Left ventricle myocardium inferior (tissue), 1 donor: ENCODE measurements at regions not wholly inside any gene's neighbourhood (a gene's known extent, or its start where the extent isn't known, plus 50 kb on each side); places are given as distances from the start of the nearest gene placed in this dataset.

Source experiments
- DNase-seq: peaks from one replicate; pipeline ENCODE4 v3.0.0-alpha.2; 2020
- H3K27ac ChIP-seq: fragments of 200-600 bp; replicated peaks from 2 replicates; pipeline ENCODE4 v1.8.0; 2021
- H3K27me3 ChIP-seq: fragments of 200-600 bp; 2 replicates; pipeline ENCODE4 v1.8.0; 2021; ENCODE audit warnings: low read depth
- H3K36me3 ChIP-seq: fragments of 200-600 bp; 2 replicates; pipeline ENCODE4 v1.8.0; 2021
- H3K4me1 ChIP-seq: fragments of 200-600 bp; 2 replicates; pipeline ENCODE4 v1.8.0; 2021
- H3K4me3 ChIP-seq: fragments of 200-600 bp; 2 replicates; pipeline ENCODE4 v1.8.0; 2021; ENCODE audit warnings: mild to moderate bottlenecking, moderate library complexity
- H3K9me3 ChIP-seq: fragments of 200-600 bp; replicated peaks from 2 replicates; pipeline ENCODE4 v1.8.0; 2021
- CTCF ChIP-seq: fragments of 200-600 bp; IDR thresholded peaks from 2 replicates; pipeline ENCODE4 v1.8.0; 2021; ENCODE audit warnings: antibody characterized with exemption, mild to moderate bottlenecking, borderline replicate concordance
- intact Hi-C: fragments of 100-400 bp; cut with micrococcal nuclease; formaldehyde crosslinking; loops from one replicate; pipeline ENCODE4 v1.11.0; 2022
- donor health status: DM: no; HTN: yes; CAD: no; lungs with severe emphysema.

DNA sequence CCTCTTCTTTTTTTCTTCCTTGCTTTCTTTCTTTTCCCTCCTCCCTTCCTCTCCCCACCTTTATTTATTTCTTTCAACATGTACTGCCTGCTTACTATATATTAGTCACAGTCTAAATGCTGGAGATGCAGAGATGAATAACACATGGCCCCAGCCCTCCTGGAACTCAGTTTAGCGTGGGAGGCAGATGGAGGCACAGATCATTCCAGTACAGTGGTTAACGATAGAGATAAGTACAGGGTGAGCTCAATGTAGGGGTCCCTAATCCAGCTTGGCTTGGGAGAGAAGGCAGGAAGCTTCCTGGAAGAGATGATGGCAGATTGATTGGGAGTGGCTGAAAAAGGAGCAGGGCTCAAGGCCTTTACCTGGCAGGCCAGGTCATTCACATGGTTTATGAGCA is 55.6 kb upstream of the PPP2R5A start:
- intact Hi-C loops: no loop called here

DNA sequence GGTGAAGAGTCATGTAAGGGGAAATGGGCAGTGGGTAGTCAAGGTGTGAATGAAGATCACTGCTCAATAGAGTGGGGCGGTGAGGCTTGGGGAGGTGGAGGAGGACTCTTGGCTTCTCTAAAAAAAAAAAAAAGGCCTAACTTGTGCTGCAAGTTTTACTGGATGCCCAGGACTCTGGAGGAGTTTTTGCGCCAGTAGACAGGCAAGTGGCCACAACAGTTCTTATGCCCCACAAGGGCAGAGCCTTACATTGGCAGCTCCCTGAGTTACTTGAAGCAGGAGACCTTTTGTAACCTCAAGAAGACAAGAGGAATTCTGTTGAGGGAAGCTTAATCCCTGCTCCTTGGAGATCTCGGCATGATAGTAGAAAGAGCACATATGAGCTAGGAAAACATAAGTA is 54.9 kb upstream of the PPP2R5A start:
- Histone ChIP-seq H3K4me1 (peaks cover 46% of the 10 kb centered on the region), H3K36me3 (no peaks in the 10 kb centered on the region), H3K9me3 (no peaks in the 10 kb centered on the region), H3K27me3 (no peaks in the 10 kb centered on the region), H3K27ac (no peak overlapping the region), H3K4me3 (no peak overlapping the region)
- no peak for TF ChIP-seq CTCF
- DNase-seq: no peak
- intact Hi-C loops: no loop called here

More for the DNA sequence above, 55.6 kb upstream of the PPP2R5A start:
- TF ChIP-seq CTCF: no peak
- no peak overlapping the region for H3K4me3 ChIP-seq
- peaks cover 43% of the 10 kb centered on the region for H3K4me1 ChIP-seq
- no peaks in the 10 kb centered on the region for H3K9me3 ChIP-seq
- no peak for DNase-seq
- H3K27ac ChIP-seq: no peak overlapping the region
- H3K36me3 ChIP-seq: no peaks in the 10 kb centered on the region
- H3K27me3 ChIP-seq: no peaks in the 10 kb centered on the region

DNA sequence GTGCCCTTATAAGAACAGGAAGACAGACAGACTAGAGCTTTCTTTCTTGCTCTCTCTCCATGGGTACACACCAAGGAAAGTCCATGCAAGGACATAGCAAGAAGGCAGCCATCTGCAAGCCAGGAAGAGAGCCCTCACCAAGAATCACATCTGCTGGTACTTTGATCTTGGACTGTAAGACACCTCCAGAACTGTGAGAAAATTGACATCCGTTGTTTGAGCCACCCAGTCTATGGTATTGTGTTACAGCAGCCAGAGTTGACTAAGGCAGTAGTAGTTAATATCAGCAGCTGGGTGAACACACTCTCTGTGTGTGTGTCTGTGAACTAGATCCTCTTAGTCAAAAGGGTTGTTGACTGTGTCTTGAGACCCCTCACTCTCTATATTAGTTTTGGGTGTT is 53.8 kb upstream of the PPP2R5A start:
- Histone ChIP-seq H3K27me3 (no peaks in the 10 kb centered on the region), H3K9me3 (no peaks in the 10 kb centered on the region), H3K36me3 (no peaks in the 10 kb centered on the region), H3K4me1 (peaks cover 47% of the 10 kb centered on the region), H3K27ac (no peak overlapping the region), H3K4me3 (no peak overlapping the region)
- no peak for DNase-seq
- TF ChIP-seq CTCF: no peak
- intact Hi-C loops: no loop called here

- Histone ChIP-seq H3K4me3 (no peak overlapping the region), H3K36me3 (no peaks in the 10 kb centered on the region), H3K27ac (no peak overlapping the region), H3K9me3 (no peaks in the 10 kb centered on the region), H3K4me1 (peaks cover 45% of the 10 kb centered on the region), H3K27me3 (no peaks in the 10 kb centered on the region)
- no peak for DNase-seq
- intact Hi-C loops: no loop called here
- TF ChIP-seq CTCF: no peak
These were observed 53.1 kb upstream of the PPP2R5A start for GRCh38 chr1:212232090-212232489.

GRCh38 chr1:212233321-212233720 is 51.9 kb upstream of the PPP2R5A start:
- Histone ChIP-seq H3K4me3 (no peak overlapping the region), H3K36me3 (no peaks in the 10 kb centered on the region), H3K4me1 (peaks cover 50% of the 10 kb centered on the region), H3K27ac (peak overlapping the region; percentile 87), H3K27me3 (no peaks in the 10 kb centered on the region), H3K9me3 (no peaks in the 10 kb centered on the region)
- intact Hi-C loops: no loop called here
- no peak for TF ChIP-seq CTCF
- no peak for DNase-seq
